NT2/D1 (cell line): ENCODE measurements at regions not wholly inside any gene's neighbourhood (a gene's known extent, or its start where the extent isn't known, plus 50 kb on each side); places are given as distances from the start of the nearest gene placed in this dataset.

Experiments
- SUZ12 ChIP-seq: IDR thresholded peaks from 2 replicates; pipeline ENCODE4 v1.6.1; 2011; ENCODE audit not compliant: insufficient read length, insufficient read depth; ENCODE audit errors: extremely low read depth
- YY1 ChIP-seq: IDR thresholded peaks from 2 replicates; pipeline ENCODE4 v1.6.1; 2011; ENCODE audit not compliant: insufficient read length, insufficient read depth

- TF ChIP-seq YY1 (no peak), SUZ12 (no peak)
These were observed 163.3 kb downstream of the ETS2 start for GRCh38 chr21:38968887-38969543.
